PC-9 (cell line): ENCODE measurements at regions not wholly inside any gene's neighbourhood (a gene's known extent, or its start where the extent isn't known, plus 50 kb on each side); places are given as distances from the start of the nearest gene placed in this dataset.

Experiments used
- BruUV-seq: library from RNA; stranded (reverse); fragments of 400-500 nt; replicated peaks from 2 replicates; lab custom pipeline; 2021; lab: Mats Ljungman, UMichigan
- CTCF ChIA-PET: fragments of 300-600 bp; sonication (Branson Sonifier 250); formaldehyde crosslinking; loops from one replicate; lab custom pipeline; 2022; ENCODE audit warnings: antibody characterized with exemption; lab: Charles Lee
- POLR2A ChIA-PET: fragments of 300-600 bp; sonication (Branson Sonifier 250); formaldehyde crosslinking; loops from one replicate; lab custom pipeline; 2022; ENCODE audit warnings: antibody characterized with exemption; ENCODE audit not compliant: unreplicated experiment; lab: Charles Lee
- DNase-seq, 2 experiments: peaks; one replicate each; pipeline versions ENCODE4 v3.0.0 to v3.0.0-alpha.2; 2015 to 2022; ENCODE audit warnings: mixed read lengths in 1 of 2
- H2AFZ ChIP-seq: fragments of 200-600 bp; sonication (generic); 2 replicates; pipeline ENCODE4 v1.8.1; 2017; ENCODE audit warnings: antibody characterized with exemption
- H3F3A ChIP-seq: fragments of 200-600 bp; sonication (generic); 2 replicates; pipeline ENCODE4 v1.8.1; 2017; ENCODE audit warnings: antibody characterized with exemption, mild to moderate bottlenecking, low read depth; ENCODE audit not compliant: insufficient read depth
- H3K27ac ChIP-seq: fragments of 200-600 bp; sonication (generic); 2 replicates; pipeline ENCODE4 v1.6.1; 2016; ENCODE audit warnings: mixed run types
- H3K27me3 ChIP-seq: fragments of 200-600 bp; sonication (generic); 2 replicates; pipeline ENCODE4 v1.6.1; 2016; ENCODE audit warnings: low read depth, mixed run types; ENCODE audit not compliant: insufficient read depth
- H3K36me3 ChIP-seq: fragments of 200-600 bp; sonication (generic); 2 replicates; pipeline ENCODE4 v1.6.1; 2016; ENCODE audit warnings: low read depth, mixed run types
- H3K4me1 ChIP-seq: fragments of 200-600 bp; sonication (generic); replicated peaks from 2 replicates; pipeline ENCODE4 v1.6.1; 2016; ENCODE audit warnings: mixed run types; ENCODE audit not compliant: insufficient read depth
- H3K4me2 ChIP-seq: fragments of 200-600 bp; sonication (generic); 2 replicates; pipeline ENCODE4 v1.6.1; 2017; ENCODE audit warnings: mixed run types
- H3K4me3 ChIP-seq: fragments of 200-600 bp; sonication (generic); 2 replicates; pipeline ENCODE4 v1.6.1; 2016; ENCODE audit warnings: mixed run types
- H3K79me2 ChIP-seq: fragments of 200-600 bp; sonication (generic); 2 replicates; pipeline ENCODE4 v1.6.1; 2017; ENCODE audit warnings: low read depth, mixed run types
- H3K9me2 ChIP-seq: fragments of 200-600 bp; sonication (generic); 2 replicates; pipeline ENCODE4 v1.8.1; 2017; ENCODE audit warnings: mild to moderate bottlenecking; ENCODE audit not compliant: insufficient read depth
- H3K9me3 ChIP-seq: fragments of 200-600 bp; sonication (generic); 2 replicates; pipeline ENCODE4 v1.8.1; 2016; ENCODE audit warnings: low read depth; ENCODE audit not compliant: insufficient read depth
- H4K20me1 ChIP-seq: fragments of 200-600 bp; sonication (generic); 2 replicates; pipeline ENCODE4 v1.8.1; 2017; ENCODE audit not compliant: insufficient read depth
- EZH2 ChIP-seq: fragments of 200-600 bp; sonication (generic); IDR thresholded peaks from 2 replicates; pipeline ENCODE4 v1.8.0; 2017; ENCODE audit warnings: antibody characterized with exemption, low read depth
- intact Hi-C: fragments of 100-400 bp; cut with micrococcal nuclease; formaldehyde crosslinking; loops from one replicate; pipeline ENCODE4 v1.10.0; 2022; ENCODE audit not compliant: unreplicated experiment
- TF ChIP-seq, protein P1 (sequence below): fragments of 200-600 bp; sonication (generic); conservative IDR thresholded peaks from 2 replicates; pipeline ENCODE4 v1.6.1; 2017; ENCODE audit warnings: mixed run types, antibody characterized with exemption, mild to moderate bottlenecking, moderate library complexity

DNA sequence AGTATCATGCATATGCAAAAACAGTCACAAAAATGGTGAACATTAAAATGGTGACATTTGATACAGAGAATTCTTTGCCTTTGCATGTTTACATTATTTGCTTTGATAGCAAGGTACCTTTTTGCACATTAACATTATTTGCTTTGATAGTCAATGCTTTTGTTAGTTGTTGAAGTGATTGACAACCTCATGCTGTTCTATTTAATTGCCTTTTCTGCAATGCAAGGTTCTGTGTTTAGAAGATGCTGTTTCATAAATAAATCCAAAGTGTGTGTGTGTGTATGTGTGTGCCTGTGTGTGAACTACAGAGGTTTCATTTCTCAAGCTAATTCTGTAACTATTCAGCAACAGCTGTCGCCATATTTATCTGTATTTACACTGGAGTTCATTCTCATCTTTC is 668.7 kb downstream of the NR2F1-AS1 start:
- H2AFZ ChIP-seq = no peak overlapping the region
- H3K79me2 ChIP-seq = no peaks in the 10 kb centered on the region
- peaks cover 12% of the 10 kb centered on the region for H3K4me1 ChIP-seq
- intact Hi-C loops = no loop called here
- ChIA-PET POLR2A (no interaction called here), CTCF (no interaction called here)
- H3F3A ChIP-seq = no peaks in the 10 kb centered on the region
- no peaks in the 10 kb centered on the region for H3K36me3 ChIP-seq
- no peaks in the 10 kb centered on the region for H3K9me2 ChIP-seq
- H3K4me3 ChIP-seq = no peak overlapping the region
- no peak for TF ChIP-seq EZH2
- TF ChIP-seq, protein P1, sequence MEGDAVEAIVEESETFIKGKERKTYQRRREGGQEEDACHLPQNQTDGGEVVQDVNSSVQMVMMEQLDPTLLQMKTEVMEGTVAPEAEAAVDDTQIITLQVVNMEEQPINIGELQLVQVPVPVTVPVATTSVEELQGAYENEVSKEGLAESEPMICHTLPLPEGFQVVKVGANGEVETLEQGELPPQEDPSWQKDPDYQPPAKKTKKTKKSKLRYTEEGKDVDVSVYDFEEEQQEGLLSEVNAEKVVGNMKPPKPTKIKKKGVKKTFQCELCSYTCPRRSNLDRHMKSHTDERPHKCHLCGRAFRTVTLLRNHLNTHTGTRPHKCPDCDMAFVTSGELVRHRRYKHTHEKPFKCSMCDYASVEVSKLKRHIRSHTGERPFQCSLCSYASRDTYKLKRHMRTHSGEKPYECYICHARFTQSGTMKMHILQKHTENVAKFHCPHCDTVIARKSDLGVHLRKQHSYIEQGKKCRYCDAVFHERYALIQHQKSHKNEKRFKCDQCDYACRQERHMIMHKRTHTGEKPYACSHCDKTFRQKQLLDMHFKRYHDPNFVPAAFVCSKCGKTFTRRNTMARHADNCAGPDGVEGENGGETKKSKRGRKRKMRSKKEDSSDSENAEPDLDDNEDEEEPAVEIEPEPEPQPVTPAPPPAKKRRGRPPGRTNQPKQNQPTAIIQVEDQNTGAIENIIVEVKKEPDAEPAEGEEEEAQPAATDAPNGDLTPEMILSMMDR = no peak
- H3K27me3 ChIP-seq = no peaks in the 10 kb centered on the region
- no peak for DNase-seq
- H3K27ac ChIP-seq = no peak overlapping the region
- no peaks in the 10 kb centered on the region for H4K20me1 ChIP-seq
- BruUV-seq = no TSS peak
- no peaks in the 10 kb centered on the region for H3K9me3 ChIP-seq
- no peak overlapping the region for H3K4me2 ChIP-seq

DNA sequence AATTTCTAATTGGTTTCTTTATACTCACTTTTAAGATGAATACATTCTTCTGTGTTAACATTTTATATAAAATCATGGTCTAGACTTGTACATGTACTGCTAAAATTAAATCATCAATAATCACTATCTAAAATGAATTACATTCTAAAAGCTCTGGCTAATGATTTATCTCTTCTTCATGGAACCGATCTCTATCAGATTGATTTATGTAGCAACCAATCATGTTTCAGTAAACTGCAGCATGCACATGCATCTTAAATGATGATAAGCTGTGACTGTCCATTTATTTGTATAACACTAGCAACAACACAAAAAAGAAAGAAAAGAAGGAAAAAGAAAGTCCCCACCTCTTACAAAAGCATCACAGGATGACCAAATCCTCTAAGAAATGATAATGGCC is 669.2 kb downstream of the NR2F1-AS1 start:
- H3K4me1 ChIP-seq = peaks cover 12% of the 10 kb centered on the region
- H3K9me2 ChIP-seq = no peaks in the 10 kb centered on the region
- ChIA-PET CTCF (no interaction called here), POLR2A (interaction anchor here (0.5 kb wide), 1 partner anchor 9 kb away, joined by 3 read pairs; no protein-coding TSS in a partner anchor)
- H3K27me3 ChIP-seq = no peaks in the 10 kb centered on the region
- no peak for TF ChIP-seq EZH2
- TF ChIP-seq, protein P1 = no peak
- H3K4me3 ChIP-seq = no peak overlapping the region
- no peak overlapping the region for H3K4me2 ChIP-seq
- H3F3A ChIP-seq = no peaks in the 10 kb centered on the region
- intact Hi-C loops = no loop called here
- no TSS peak for BruUV-seq
- H4K20me1 ChIP-seq = no peaks in the 10 kb centered on the region
- no peak overlapping the region for H2AFZ ChIP-seq
- no peaks in the 10 kb centered on the region for H3K9me3 ChIP-seq
- DNase-seq = no peak
- H3K36me3 ChIP-seq = no peaks in the 10 kb centered on the region
- H3K27ac ChIP-seq = no peak overlapping the region
- H3K79me2 ChIP-seq = no peaks in the 10 kb centered on the region

DNA sequence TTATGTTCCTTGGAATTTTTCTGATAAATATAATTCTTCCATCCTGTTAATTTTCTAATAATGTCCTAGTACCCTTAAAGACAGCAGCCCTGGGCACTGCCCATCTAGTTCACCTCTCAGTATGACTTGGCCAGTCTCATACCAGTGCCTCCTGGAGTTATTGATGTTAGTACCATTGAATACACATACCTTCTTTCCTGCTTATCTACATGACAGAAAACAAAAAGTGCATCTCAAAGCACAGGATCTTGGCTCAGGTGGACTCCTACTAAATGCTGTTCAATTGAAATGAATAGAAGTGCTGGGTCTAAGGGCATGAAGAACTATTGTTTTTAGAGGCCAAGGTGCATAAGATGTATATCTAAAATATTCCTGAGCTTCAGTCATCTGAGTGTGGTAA is 669.7 kb downstream of the NR2F1-AS1 start:
- H3F3A ChIP-seq = no peaks in the 10 kb centered on the region
- no TSS peak for BruUV-seq
- no peak overlapping the region for H3K4me2 ChIP-seq
- H3K9me3 ChIP-seq = no peaks in the 10 kb centered on the region
- no peaks in the 10 kb centered on the region for H3K36me3 ChIP-seq
- H3K79me2 ChIP-seq = no peaks in the 10 kb centered on the region
- peaks cover 12% of the 10 kb centered on the region for H3K4me1 ChIP-seq
- no peaks in the 10 kb centered on the region for H3K27me3 ChIP-seq
- POLR2A ChIA-PET = interaction anchor here (0.5 kb wide), 1 partner anchor 9 kb away, joined by 3 read pairs; no protein-coding TSS in a partner anchor
- H2AFZ ChIP-seq = no peak overlapping the region
- H3K27ac ChIP-seq = no peak overlapping the region
- no peaks in the 10 kb centered on the region for H3K9me2 ChIP-seq
- CTCF ChIA-PET = no interaction called here
- TF ChIP-seq, protein P1 = no peak
- no peak for TF ChIP-seq EZH2
- no peak overlapping the region for H3K4me3 ChIP-seq
- DNase-seq = no peak
- H4K20me1 ChIP-seq = no peaks in the 10 kb centered on the region
- intact Hi-C loops = no loop called here
